ENCODE measurements at regions not wholly inside any gene's neighbourhood (a gene's known extent, or its start where the extent isn't known, plus 50 kb on each side); places are given as distances from the start of the nearest gene placed in this dataset.

DNA sequence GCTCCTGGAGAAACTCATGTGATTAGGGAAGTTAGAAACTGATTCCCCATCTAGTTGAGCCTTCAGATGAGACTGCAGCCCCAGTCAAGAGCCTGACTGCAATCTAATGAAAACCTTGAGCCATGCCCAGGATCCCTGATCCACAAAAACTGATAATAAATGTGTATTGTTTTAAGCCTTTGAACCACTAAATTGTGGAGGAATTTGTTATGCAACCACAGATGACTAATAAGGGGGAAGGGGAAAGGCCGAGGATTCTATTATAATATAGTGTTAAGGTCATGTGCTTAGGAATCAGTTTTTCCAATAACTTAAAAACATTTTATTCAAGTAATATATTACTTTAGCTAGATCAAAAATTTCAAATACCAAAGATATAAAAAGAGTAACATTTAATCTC, 52.8 kb upstream of the USP25 start:
- DNase-seq = no peak
- Histone ChIP-seq H3K4me3 (ENCODE audit: low read length in 3 of 3) (no peak overlapping the region), H3K27me3 (ENCODE audit: control insufficient read depth, insufficient read depth, low read length) (no peaks in the 10 kb centered on the region), H3K9ac (ENCODE audit: low read length in 3 of 3) (no peak overlapping the region), H3K36me3 (ENCODE audit: control insufficient read depth in 2 of 3, insufficient read depth in 3 of 3, low read length in 3 of 3) (no peaks in the 10 kb centered on the region), H3K4me1 (ENCODE audit: control insufficient read depth in 2 of 3, insufficient read depth in 2 of 3, low read depth in 1 of 3, low read length in 3 of 3) (no peaks in the 10 kb centered on the region), H3K9me3 (ENCODE audit: control insufficient read depth in 2 of 3, insufficient read depth in 1 of 3, low read length in 3 of 3) (no peaks in the 10 kb centered on the region), H3K27ac (ENCODE audit: low read depth in 2 of 2, low read length in 2 of 2) (no peak overlapping the region)
- TF ChIP-seq, protein P1, sequence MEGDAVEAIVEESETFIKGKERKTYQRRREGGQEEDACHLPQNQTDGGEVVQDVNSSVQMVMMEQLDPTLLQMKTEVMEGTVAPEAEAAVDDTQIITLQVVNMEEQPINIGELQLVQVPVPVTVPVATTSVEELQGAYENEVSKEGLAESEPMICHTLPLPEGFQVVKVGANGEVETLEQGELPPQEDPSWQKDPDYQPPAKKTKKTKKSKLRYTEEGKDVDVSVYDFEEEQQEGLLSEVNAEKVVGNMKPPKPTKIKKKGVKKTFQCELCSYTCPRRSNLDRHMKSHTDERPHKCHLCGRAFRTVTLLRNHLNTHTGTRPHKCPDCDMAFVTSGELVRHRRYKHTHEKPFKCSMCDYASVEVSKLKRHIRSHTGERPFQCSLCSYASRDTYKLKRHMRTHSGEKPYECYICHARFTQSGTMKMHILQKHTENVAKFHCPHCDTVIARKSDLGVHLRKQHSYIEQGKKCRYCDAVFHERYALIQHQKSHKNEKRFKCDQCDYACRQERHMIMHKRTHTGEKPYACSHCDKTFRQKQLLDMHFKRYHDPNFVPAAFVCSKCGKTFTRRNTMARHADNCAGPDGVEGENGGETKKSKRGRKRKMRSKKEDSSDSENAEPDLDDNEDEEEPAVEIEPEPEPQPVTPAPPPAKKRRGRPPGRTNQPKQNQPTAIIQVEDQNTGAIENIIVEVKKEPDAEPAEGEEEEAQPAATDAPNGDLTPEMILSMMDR (IDR thresholded peaks at IDR 0.05; ENCODE audit: borderline replicate concordance, extremely low read depth, insufficient read depth) = no peak
- intact Hi-C loops (cut with DNase I) = no loop called here
- FAIRE-seq = no peak

- FAIRE-seq = no peak
- no peak overlapping the region for H3K9ac ChIP-seq (ENCODE audit: low read length in 3 of 3)
Measured at GRCh38 chr21:15679630-15680029, 50.2 kb upstream of the USP25 start.

More at GRCh38 chr21:15679630-15680029, 50.2 kb upstream of the USP25 start:
- TF ChIP-seq, protein P1 (IDR thresholded peaks at IDR 0.05; ENCODE audit: borderline replicate concordance, extremely low read depth, insufficient read depth) = no peak
- no peak for DNase-seq
- Histone ChIP-seq H3K4me1 (ENCODE audit: control insufficient read depth in 2 of 3, insufficient read depth in 2 of 3, low read depth in 1 of 3, low read length in 3 of 3) (no peaks in the 10 kb centered on the region), H3K27me3 (ENCODE audit: control insufficient read depth, insufficient read depth, low read length) (no peaks in the 10 kb centered on the region), H3K27ac (ENCODE audit: low read depth in 2 of 2, low read length in 2 of 2) (no peak overlapping the region), H3K9me3 (ENCODE audit: control insufficient read depth in 2 of 3, insufficient read depth in 1 of 3, low read length in 3 of 3) (no peaks in the 10 kb centered on the region), H3K4me3 (ENCODE audit: low read length in 3 of 3) (no peak overlapping the region), H3K36me3 (ENCODE audit: control insufficient read depth in 2 of 3, insufficient read depth in 3 of 3, low read length in 3 of 3) (no peaks in the 10 kb centered on the region)
- intact Hi-C loops (cut with DNase I) = no loop called here

Data from kidney (tissue), 13 donors.